ENCODE measurements at regions not wholly inside any gene's neighbourhood (a gene's known extent, or its start where the extent isn't known, plus 50 kb on each side); places are given as distances from the start of the nearest gene placed in this dataset.

- TF ChIP-seq BDP1 (IDR thresholded peaks at IDR 0.05; ENCODE audit: insufficient read depth, insufficient read length) (no peak), ZBTB1 (CRISPR knock-in tag; IDR thresholded peaks at IDR 0.05; ENCODE audit: borderline replicate concordance, low read depth) (no peak), DIDO1 (tag; IDR thresholded peaks at IDR 0.05; ENCODE audit: low read depth) (no peak), SIN3A (IDR thresholded peaks at IDR 0.05; ENCODE audit: borderline replicate concordance in 2 of 2, control insufficient read depth in 1 of 2, low read depth in 2 of 2, low read length in 2 of 2) (no peak)
Observed at GRCh38 chr11:131157678-131158077, 212.7 kb upstream of the NTM start.

Data from K562 (cell line).